ENCODE measurements at regions not wholly inside any gene's neighbourhood (a gene's known extent, or its start where the extent isn't known, plus 50 kb on each side); places are given as distances from the start of the nearest gene placed in this dataset.

DNA sequence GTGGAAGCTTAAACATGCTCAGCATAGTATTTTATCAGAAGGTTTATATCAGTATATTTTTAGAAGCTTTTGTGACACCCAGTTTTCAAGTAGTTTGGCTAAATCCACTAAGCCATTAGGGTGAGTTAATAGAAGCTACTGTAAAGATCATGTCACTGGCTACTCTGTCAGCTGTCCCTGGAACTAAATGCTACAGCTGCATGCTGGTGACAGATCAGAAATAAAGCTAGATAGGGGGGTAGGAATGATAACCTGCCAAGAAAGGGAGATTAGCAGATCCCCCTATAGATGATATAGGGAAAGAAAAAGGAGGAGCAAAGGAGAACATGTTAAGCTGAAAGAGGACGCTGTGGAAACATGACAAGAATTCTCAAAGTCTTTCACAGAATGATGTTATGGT, 363.2 kb downstream of the QKI start:
- H3K4me3 ChIP-seq, result no peak overlapping the region
- H3K27ac ChIP-seq, result no peak overlapping the region
- TF ChIP-seq, protein P1, sequence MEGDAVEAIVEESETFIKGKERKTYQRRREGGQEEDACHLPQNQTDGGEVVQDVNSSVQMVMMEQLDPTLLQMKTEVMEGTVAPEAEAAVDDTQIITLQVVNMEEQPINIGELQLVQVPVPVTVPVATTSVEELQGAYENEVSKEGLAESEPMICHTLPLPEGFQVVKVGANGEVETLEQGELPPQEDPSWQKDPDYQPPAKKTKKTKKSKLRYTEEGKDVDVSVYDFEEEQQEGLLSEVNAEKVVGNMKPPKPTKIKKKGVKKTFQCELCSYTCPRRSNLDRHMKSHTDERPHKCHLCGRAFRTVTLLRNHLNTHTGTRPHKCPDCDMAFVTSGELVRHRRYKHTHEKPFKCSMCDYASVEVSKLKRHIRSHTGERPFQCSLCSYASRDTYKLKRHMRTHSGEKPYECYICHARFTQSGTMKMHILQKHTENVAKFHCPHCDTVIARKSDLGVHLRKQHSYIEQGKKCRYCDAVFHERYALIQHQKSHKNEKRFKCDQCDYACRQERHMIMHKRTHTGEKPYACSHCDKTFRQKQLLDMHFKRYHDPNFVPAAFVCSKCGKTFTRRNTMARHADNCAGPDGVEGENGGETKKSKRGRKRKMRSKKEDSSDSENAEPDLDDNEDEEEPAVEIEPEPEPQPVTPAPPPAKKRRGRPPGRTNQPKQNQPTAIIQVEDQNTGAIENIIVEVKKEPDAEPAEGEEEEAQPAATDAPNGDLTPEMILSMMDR (IDR thresholded peaks at IDR 0.05), result no peak
- no peak for DNase-seq (ENCODE audit: low spot score)

- Histone ChIP-seq H3K4me3 (no peak overlapping the region), H3K27ac (no peak overlapping the region)
- DNase-seq (ENCODE audit: low spot score), result no peak
- TF ChIP-seq, protein P1 (IDR thresholded peaks at IDR 0.05), result no peak
Measured at GRCh38 chr6:163776906-163777686, 362.6 kb downstream of the QKI start.

DNA sequence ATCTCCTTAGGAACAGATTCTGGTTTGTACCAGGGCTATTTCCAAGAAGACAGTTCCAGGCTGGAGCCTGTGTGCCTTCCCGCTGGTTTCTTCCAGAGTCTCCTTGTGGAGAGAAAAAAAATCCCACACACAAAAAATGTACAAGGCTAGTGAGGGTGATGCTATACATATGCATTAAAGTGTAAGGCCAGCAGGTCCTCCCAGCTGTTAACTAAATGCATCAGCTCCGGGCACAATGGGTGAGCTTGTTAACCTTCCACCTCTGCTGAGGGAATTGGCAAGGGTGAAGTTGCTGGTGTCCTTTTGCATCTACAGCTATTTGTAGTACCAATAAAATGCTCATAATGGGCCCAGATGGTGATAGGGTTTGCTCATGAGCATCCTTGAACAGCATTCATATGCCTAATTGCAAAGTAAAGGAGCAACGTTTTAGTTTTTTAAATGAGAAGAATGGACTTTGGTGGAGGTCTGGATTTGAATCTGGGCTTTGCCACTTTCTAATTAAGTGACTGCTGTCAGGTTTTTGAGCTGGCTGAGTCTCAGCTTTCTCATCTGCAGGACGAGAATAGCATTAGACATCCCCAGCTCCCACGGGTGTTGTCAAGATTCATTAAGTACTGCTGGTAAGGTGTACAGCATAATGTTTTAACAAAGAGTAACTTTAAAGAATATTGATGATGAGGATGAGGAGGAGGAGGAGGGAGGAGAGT, 361.8 kb downstream of the QKI start:
- Histone ChIP-seq H3K4me3 (no peak overlapping the region), H3K27ac (no peak overlapping the region)
- TF ChIP-seq, protein P1 (IDR thresholded peaks at IDR 0.05), result no peak
- DNase-seq (ENCODE audit: low spot score), result no peak

GRCh38 chr6:163775313-163775712, 360.8 kb downstream of the QKI start:
- TF ChIP-seq, protein P1 (IDR thresholded peaks at IDR 0.05), result no peak
- DNase-seq (ENCODE audit: low spot score), result no peak
- Histone ChIP-seq H3K27ac (no peak overlapping the region), H3K4me3 (no peak overlapping the region)

GRCh38 chr6:163774485-163774884, 360.0 kb downstream of the QKI start:
- no peak overlapping the region for H3K4me3 ChIP-seq
- TF ChIP-seq, protein P1 (IDR thresholded peaks at IDR 0.05), result no peak

DNA sequence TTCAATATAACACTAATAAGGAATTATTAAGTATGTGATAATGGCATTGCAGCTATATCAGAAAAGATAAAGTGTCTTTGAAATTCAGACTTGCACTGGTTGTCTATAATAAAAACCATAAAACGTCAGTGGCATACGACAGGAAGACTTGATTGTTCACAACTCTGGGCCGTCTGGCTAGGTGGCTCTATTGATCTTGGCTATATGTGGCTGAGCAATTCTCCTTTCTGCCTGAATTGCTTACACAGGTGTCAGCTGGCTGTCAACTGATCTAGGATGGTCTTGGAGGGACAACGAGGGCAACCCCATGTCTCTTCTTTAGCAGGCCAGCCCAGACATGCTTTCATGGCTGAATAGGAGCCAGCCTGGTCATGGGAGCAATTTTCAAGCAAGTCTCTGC, 359.1 kb downstream of the QKI start:
- TF ChIP-seq, protein P1 (IDR thresholded peaks at IDR 0.05), result no peak
- no peak for DNase-seq (ENCODE audit: low spot score)
- Histone ChIP-seq H3K27ac (no peak overlapping the region), H3K4me3 (no peak overlapping the region)

More at GRCh38 chr6:163774485-163774884, 360.0 kb downstream of the QKI start:
- DNase-seq (ENCODE audit: low spot score), result no peak
- H3K27ac ChIP-seq, result no peak overlapping the region

DNA sequence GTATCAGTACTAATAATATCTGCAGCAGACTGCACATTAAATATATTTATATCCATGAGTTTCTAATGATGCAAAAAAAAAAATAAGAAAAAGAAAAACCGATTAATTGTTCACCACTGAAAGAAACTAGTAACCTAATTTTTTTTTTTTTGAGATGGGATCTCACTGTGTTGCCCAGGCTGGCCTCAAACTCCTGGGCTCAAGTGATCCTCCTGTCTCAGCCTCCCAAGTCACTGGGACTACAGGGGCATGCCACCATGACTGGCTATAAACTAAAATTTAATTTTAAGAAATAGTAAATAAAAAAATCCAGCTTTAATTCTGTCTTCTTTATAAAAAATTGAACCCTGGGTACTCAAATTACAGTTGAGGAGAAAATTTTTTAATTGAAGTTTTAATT, 358.2 kb downstream of the QKI start:
- TF ChIP-seq, protein P1 (IDR thresholded peaks at IDR 0.05), result no peak
- no peak overlapping the region for H3K4me3 ChIP-seq
- DNase-seq (ENCODE audit: low spot score), result no peak
- H3K27ac ChIP-seq, result no peak overlapping the region
